T-helper 2 cell treated with Interferon-gamma antibody and Interleukin-4, amounts not matched to agents 100 ng/mL and 5 ng/mL, for 36 hours (primary cell): ENCODE measurements at regions not wholly inside any gene's neighbourhood (a gene's known extent, or its start where the extent isn't known, plus 50 kb on each side); places are given as distances from the start of the nearest gene placed in this dataset.
"Not testable (repeated sequence)": the region's sequence is repeated elsewhere in the genome, so short reads cannot be mapped to it uniquely, and the experiment has no call there.

ENCODE experiments used
- intact Hi-C: fragments of 100-400 bp; cut with micrococcal nuclease; formaldehyde crosslinking; loops from one replicate; pipeline ENCODE4 v1.15.1; 2023

GRCh38 chr10:8656261-8656660, 601.8 kb downstream of the GATA3 start:
- intact Hi-C loops, result no loop called here

GRCh38 chr10:8659982-8660381, 605.5 kb downstream of the GATA3 start:
- intact Hi-C loops, result no loop called here

- intact Hi-C loops, result no loop called here
Observed at GRCh38 chr10:8661886-8662285, 607.4 kb downstream of the GATA3 start.

- intact Hi-C loops, result no loop called here
Observed at GRCh38 chr10:8663131-8663530, 608.6 kb downstream of the GATA3 start.

GRCh38 chr10:8665322-8665721, 610.8 kb downstream of the GATA3 start:
- intact Hi-C loops, result no loop called here

- intact Hi-C loops, result no loop called here
Observed at GRCh38 chr10:8670461-8670860, 616.0 kb downstream of the GATA3 start.

- intact Hi-C loops, result no loop called here
Observed at GRCh38 chr10:8674230-8674629, 619.7 kb downstream of the GATA3 start.

- intact Hi-C loops, result no loop called here
Observed at GRCh38 chr10:8677642-8678041, 623.2 kb downstream of the GATA3 start.

- intact Hi-C loops, result not testable (repeated sequence)
Observed at GRCh38 chr10:8684916-8685315, 630.4 kb downstream of the GATA3 start.

GRCh38 chr10:8688881-8689280, 634.4 kb downstream of the GATA3 start:
- intact Hi-C loops, result no loop called here

GRCh38 chr10:8691498-8692017, 637.1 kb downstream of the GATA3 start:
- intact Hi-C loops, result no loop called here

- intact Hi-C loops, result not testable (repeated sequence)
Observed at GRCh38 chr10:8693635-8694034, 639.1 kb downstream of the GATA3 start.

- intact Hi-C loops, result no loop called here
Observed at GRCh38 chr10:8696746-8697145, 642.3 kb downstream of the GATA3 start.

GRCh38 chr10:8700689-8701088, 646.2 kb downstream of the GATA3 start:
- intact Hi-C loops, result no loop called here

- intact Hi-C loops, result no loop called here
Observed at GRCh38 chr10:8702181-8702580, 647.7 kb downstream of the GATA3 start.

GRCh38 chr10:8705415-8705814, 650.9 kb downstream of the GATA3 start:
- intact Hi-C loops, result no loop called here

GRCh38 chr10:8712656-8713055, 658.2 kb downstream of the GATA3 start:
- intact Hi-C loops, result no loop called here

- intact Hi-C loops, result no loop called here
Observed at GRCh38 chr10:8719971-8720370, 665.5 kb downstream of the GATA3 start.

- intact Hi-C loops, result no loop called here
Observed at GRCh38 chr10:8721650-8722049, 667.2 kb downstream of the GATA3 start.

- intact Hi-C loops, result no loop called here
Observed at GRCh38 chr10:8722835-8723234, 668.3 kb downstream of the GATA3 start.

GRCh38 chr10:8725343-8725742, 670.9 kb downstream of the GATA3 start:
- intact Hi-C loops, result no loop called here

- intact Hi-C loops, result no loop called here
Observed at GRCh38 chr10:8726084-8726778, 671.7 kb downstream of the GATA3 start.

GRCh38 chr10:8726779-8727084, 672.2 kb downstream of the GATA3 start:
- intact Hi-C loops, result no loop called here
